A549 (cell line): ENCODE measurements at regions not wholly inside any gene's neighbourhood (a gene's known extent, or its start where the extent isn't known, plus 50 kb on each side); places are given as distances from the start of the nearest gene placed in this dataset.

Source experiments
- ATAC-seq, 2 experiments: fragments of 200-7000 bp in 1 of 2; fragments of >200 bp in 1 of 2; cut with Nextera tagmentation in 1 of 2; cut with Tn5 transposase in 1 of 2; 3 replicates each; pipeline versions ENCODE4 v1.8.0 to v1.9.1; 2018 to 2020; ENCODE audit warnings: mild to moderate bottlenecking in 1 of 2, moderate library complexity in 1 of 2
- CTCF ChIA-PET: fragments of 300-600 bp; sonication (Branson Sonifier 250); formaldehyde crosslinking; extraction: SDS; loops from one replicate; lab custom pipeline; 2021; ENCODE audit warnings: antibody characterized with exemption, inconsistent platforms; lab: Yijun Ruan, JAX
- POLR2A ChIA-PET: fragments of 350-600 bp; formaldehyde crosslinking; extraction: SDS; loops from one replicate; lab custom pipeline; 2021; ENCODE audit warnings: antibody characterized with exemption, inconsistent platforms; lab: Yijun Ruan, JAX
- DNase-seq, 2 experiments: peaks; one replicate each; pipeline versions ENCODE4 v3.0.0 to v3.0.0-alpha.2; 2011 to 2016; ENCODE audit warnings: low read depth in 1 of 2, low spot score in 1 of 2
- FAIRE-seq: peaks from 2 replicates; lab custom pipeline; 2011; peaks lifted over from hg19 to GRCh38; lab: Jason Lieb, UNC
- H3K27ac ChIP-seq, 2 experiments: fragments of >200 bp; sonication (Bioruptor Twin); formaldehyde crosslinking; 3 replicates each; pipeline ENCODE4 v1.5.1; 2016 to 2017
- H3K4me1 ChIP-seq: fragments of >200 bp; sonication (Bioruptor Twin); formaldehyde crosslinking; 3 replicates; pipeline ENCODE4 v1.6.1; 2016
- H3K4me2 ChIP-seq: fragments of >200 bp; sonication (Bioruptor Twin); formaldehyde crosslinking; 3 replicates; pipeline ENCODE4 v1.6.1; 2016
- H3K4me3 ChIP-seq: fragments of >200 bp; sonication (Bioruptor Twin); formaldehyde crosslinking; 3 replicates; pipeline ENCODE4 v1.5.1; 2016
- H3K9me3 ChIP-seq: fragments of >200 bp; sonication (Bioruptor Twin); formaldehyde crosslinking; 3 replicates; pipeline ENCODE4 v1.6.1; 2016
- ATOH8 ChIP-seq: fragments of 250-450 bp; sonication (Bioruptor Pico); IDR thresholded peaks from 2 replicates; pipeline ENCODE4 v1.5.0; 2020; ENCODE audit warnings: low read depth, mild to moderate bottlenecking, moderate library complexity
- CEBPB ChIP-seq, 2 experiments: fragments of >200 bp in 1 of 2; sonication (Bioruptor Twin) in 1 of 2; formaldehyde crosslinking in 1 of 2; IDR thresholded peaks; 2 replicates each; pipeline ENCODE4 v1.6.1; 2012 to 2016
- CHD2 ChIP-seq: fragments of 150-350 bp; IDR thresholded peaks from 2 replicates; pipeline ENCODE4 v1.6.1; 2014; ENCODE audit warnings: low read length; ENCODE audit not compliant: partially characterized antibody
- E2F6 ChIP-seq: IDR thresholded peaks from 2 replicates; pipeline ENCODE4 v1.6.1; 2012; ENCODE audit warnings: low read depth, borderline replicate concordance
- GATA3 ChIP-seq: IDR thresholded peaks from 2 replicates; pipeline ENCODE4 v1.6.1; 2012; ENCODE audit warnings: borderline replicate concordance
- HDAC2 ChIP-seq: fragments of 200-600 bp; sonication (generic); IDR thresholded peaks from 2 replicates; pipeline ENCODE4 v1.6.1; 2016
- HES2 ChIP-seq: fragments of >200 bp; sonication (Bioruptor Twin); formaldehyde crosslinking; IDR thresholded peaks from 2 replicates; pipeline ENCODE4 v1.6.1; 2016
- MAFK ChIP-seq: fragments of 450-650 bp; IDR thresholded peaks from 2 replicates; pipeline ENCODE4 v1.6.1; 2014; ENCODE audit not compliant: partially characterized antibody
- MAX ChIP-seq: IDR thresholded peaks from 2 replicates; pipeline ENCODE4 v1.6.1; 2012
- MAZ ChIP-seq: fragments of 150-350 bp; IDR thresholded peaks from 2 replicates; pipeline ENCODE4 v1.6.1; 2014; ENCODE audit warnings: antibody characterized with exemption, low read depth, low read length, borderline replicate concordance
- MYC ChIP-seq: IDR thresholded peaks from 2 replicates; pipeline ENCODE4 v1.6.1; 2012; ENCODE audit warnings: mild to moderate bottlenecking, inconsistent platforms, low read length, improper control_type of control experiment, borderline replicate concordance
- NPAS2 ChIP-seq: fragments of 250-450 bp; sonication (Bioruptor Pico); IDR thresholded peaks from 2 replicates; pipeline ENCODE4 v1.8.0; 2022; ENCODE audit warnings: mild to moderate bottlenecking, moderate library complexity, borderline replicate concordance
- RAD21 ChIP-seq, 2 experiments: fragments of >200 bp in 1 of 2; sonication (Bioruptor Twin) in 1 of 2; formaldehyde crosslinking in 1 of 2; IDR thresholded peaks in 1 of 2; conservative IDR thresholded peaks in 1 of 2; 2 replicates in 1 of 2; 3 replicates in 1 of 2; pipeline ENCODE4 v1.6.1; 2012 to 2018; ENCODE audit warnings: inconsistent platforms in 1 of 2
- RNF2 ChIP-seq: fragments of 200-600 bp; sonication (generic); IDR thresholded peaks from 2 replicates; pipeline ENCODE4 v1.6.1; 2016; ENCODE audit warnings: low read depth, mild to moderate bottlenecking, antibody characterized with exemption, moderate library complexity, borderline replicate concordance
- SMC3 ChIP-seq: fragments of >200 bp; sonication (Bioruptor Twin); formaldehyde crosslinking; IDR thresholded peaks from 3 replicates; pipeline ENCODE4 v1.6.1; 2018; ENCODE audit warnings: inconsistent platforms
- USF2 ChIP-seq: fragments of 450-650 bp; IDR thresholded peaks from 2 replicates; pipeline ENCODE4 v1.6.1; 2014; ENCODE audit warnings: antibody characterized with exemption
- ZC3H11A ChIP-seq: fragments of 450-650 bp; IDR thresholded peaks from 2 replicates; pipeline ENCODE4 v1.6.1; 2014; ENCODE audit warnings: antibody characterized with exemption, mild to moderate bottlenecking
- ZNF302 ChIP-seq: fragments of 250-450 bp; sonication (Bioruptor Pico); IDR thresholded peaks from 2 replicates; pipeline ENCODE4 v1.9.0; 2021; ENCODE audit warnings: inconsistent platforms, mild to moderate bottlenecking, moderate library complexity
- ZSCAN20 ChIP-seq: fragments of 250-450 bp; sonication (Bioruptor Pico); IDR thresholded peaks from 2 replicates; pipeline ENCODE4 v1.8.0; 2022; ENCODE audit warnings: mild to moderate bottlenecking, moderate library complexity
- WGBS: methylation state at CpG from one replicate; pipeline ENCODE4 v1.1.6; 2017; ENCODE audit errors: missing lambda C conversion rate; 5-methylcytosine and 5-hydroxymethylcytosine counted together

GRCh38 chr13:40017662-40018262, 362.3 kb downstream of the COG6 start:
- FAIRE-seq (no peak), DNase-seq (no peak), ATAC-seq (no peak)
- WGBS: 54% methylated on average over 6 of the region's 6 CpGs
- no peaks in the 10 kb centered on the region for H3K4me1 ChIP-seq
- ChIA-PET CTCF (no interaction called here), POLR2A (interaction anchor here (1.0 kb wide), 1 partner anchor 11 kb away, joined by 3 read pairs; no protein-coding TSS in a partner anchor)
- H3K27ac ChIP-seq: no peak overlapping the region
- H3K4me2 ChIP-seq: no peak overlapping the region
- no peaks in the 10 kb centered on the region for H3K9me3 ChIP-seq
- TF ChIP-seq HDAC2: no peak
- TF ChIP-seq MAZ: no peak
- H3K4me3 ChIP-seq: no peak overlapping the region

GRCh38 chr13:40023595-40024203, 368.2 kb downstream of the COG6 start:
- ATAC-seq: no peak
- TF ChIP-seq CEBPB (IDR thresholded peaks at IDR 0.05) (no peak), ZC3H11A (no peak), ZNF302 (no peak), CHD2 (no peak), HES2 (no peak), ZSCAN20 (no peak), MAFK (no peak), RAD21 (conservative IDR thresholded peaks at IDR 0.05 in 1 of 2, IDR thresholded peaks at IDR 0.05 in 1 of 2) (no peak), GATA3 (no peak), SMC3 (no peak), RNF2 (no peak), MAX (no peak)
- Histone ChIP-seq H3K27ac (no peak overlapping the region), H3K9me3 (no peaks in the 10 kb centered on the region), H3K4me1 (no peaks in the 10 kb centered on the region), H3K4me3 (no peak overlapping the region), H3K4me2 (no peak overlapping the region)
- FAIRE-seq: no peak
- ChIA-PET POLR2A (interaction anchor here (0.6 kb wide), 1 partner anchor 729 kb away, joined by 3 read pairs; no protein-coding TSS in a partner anchor), CTCF (no interaction called here)
- DNase-seq: no peak
- WGBS: 82% methylated on average over 3 of the region's 3 CpGs

- Histone ChIP-seq H3K9me3 (no peaks in the 10 kb centered on the region), H3K4me1 (no peaks in the 10 kb centered on the region), H3K27ac (no peak overlapping the region), H3K4me3 (no peak overlapping the region), H3K4me2 (no peak overlapping the region)
- 14% methylated on average over 3 of the region's 3 CpGs for WGBS
- no peak for DNase-seq
- no peak for TF ChIP-seq MYC
- TF ChIP-seq USF2: no peak
- no peak for TF ChIP-seq ATOH8 (CRISPR knock-in tag)
- TF ChIP-seq NPAS2: no peak
- no peak for TF ChIP-seq E2F6
- ChIA-PET CTCF (no interaction called here), POLR2A (no interaction called here)
- ATAC-seq: no peak
- FAIRE-seq: no peak
These were observed 368.9 kb downstream of the COG6 start for GRCh38 chr13:40024204-40024966.
